Esophagus squamous epithelium (tissue), 4 donors: ENCODE measurements at regions not wholly inside any gene's neighbourhood (a gene's known extent, or its start where the extent isn't known, plus 50 kb on each side); places are given as distances from the start of the nearest gene placed in this dataset.

Source experiments
- POLR2A ChIP-seq, 4 donors: fragments of 450-650 bp; IDR thresholded peaks; one replicate each; pipeline ENCODE4 v1.6.1; 2017; ENCODE audit warnings: antibody characterized with exemption in 4 of 4, mild to moderate bottlenecking in 4 of 4, moderate library complexity in 3 of 4
- TF ChIP-seq, protein P1 (sequence below), 6 experiments: fragments of 450-650 bp in 4 of 6; fragments of 200-600 bp in 2 of 6; sonication (generic) in 2 of 6; IDR thresholded peaks; one replicate each; pipeline ENCODE4 v1.5.1; 2016 to 2019; ENCODE audit warnings: antibody characterized with exemption in 6 of 6, mild to moderate bottlenecking in 4 of 6, moderate library complexity in 4 of 6

DNA sequence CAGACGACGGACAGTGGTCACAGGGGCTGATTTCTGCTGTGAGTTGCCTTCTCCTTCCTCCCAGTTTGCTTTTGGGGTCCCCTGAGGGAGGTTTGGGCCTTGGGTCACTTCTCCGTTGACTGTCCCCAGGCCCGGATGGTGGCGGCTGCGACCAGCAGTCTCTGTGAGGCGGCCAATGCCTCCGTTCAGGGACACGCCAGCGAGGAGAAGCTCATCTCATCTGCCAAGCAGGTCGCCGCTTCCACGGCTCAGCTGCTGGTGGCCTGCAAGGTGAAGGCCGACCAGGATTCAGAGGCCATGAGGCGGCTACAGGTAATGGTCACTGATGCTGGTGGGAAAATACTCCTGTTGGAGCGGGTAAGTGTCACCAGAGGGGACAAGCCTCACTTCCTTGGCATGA, 206.8 kb upstream of the TPM1 start:
- TF ChIP-seq, protein P1, sequence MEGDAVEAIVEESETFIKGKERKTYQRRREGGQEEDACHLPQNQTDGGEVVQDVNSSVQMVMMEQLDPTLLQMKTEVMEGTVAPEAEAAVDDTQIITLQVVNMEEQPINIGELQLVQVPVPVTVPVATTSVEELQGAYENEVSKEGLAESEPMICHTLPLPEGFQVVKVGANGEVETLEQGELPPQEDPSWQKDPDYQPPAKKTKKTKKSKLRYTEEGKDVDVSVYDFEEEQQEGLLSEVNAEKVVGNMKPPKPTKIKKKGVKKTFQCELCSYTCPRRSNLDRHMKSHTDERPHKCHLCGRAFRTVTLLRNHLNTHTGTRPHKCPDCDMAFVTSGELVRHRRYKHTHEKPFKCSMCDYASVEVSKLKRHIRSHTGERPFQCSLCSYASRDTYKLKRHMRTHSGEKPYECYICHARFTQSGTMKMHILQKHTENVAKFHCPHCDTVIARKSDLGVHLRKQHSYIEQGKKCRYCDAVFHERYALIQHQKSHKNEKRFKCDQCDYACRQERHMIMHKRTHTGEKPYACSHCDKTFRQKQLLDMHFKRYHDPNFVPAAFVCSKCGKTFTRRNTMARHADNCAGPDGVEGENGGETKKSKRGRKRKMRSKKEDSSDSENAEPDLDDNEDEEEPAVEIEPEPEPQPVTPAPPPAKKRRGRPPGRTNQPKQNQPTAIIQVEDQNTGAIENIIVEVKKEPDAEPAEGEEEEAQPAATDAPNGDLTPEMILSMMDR (IDR thresholded peaks at IDR 0.05), result no peak
- no peak for TF ChIP-seq POLR2A (IDR thresholded peaks at IDR 0.05)
